ENCODE measurements at regions not wholly inside any gene's neighbourhood (a gene's known extent, or its start where the extent isn't known, plus 50 kb on each side); places are given as distances from the start of the nearest gene placed in this dataset.

DNA sequence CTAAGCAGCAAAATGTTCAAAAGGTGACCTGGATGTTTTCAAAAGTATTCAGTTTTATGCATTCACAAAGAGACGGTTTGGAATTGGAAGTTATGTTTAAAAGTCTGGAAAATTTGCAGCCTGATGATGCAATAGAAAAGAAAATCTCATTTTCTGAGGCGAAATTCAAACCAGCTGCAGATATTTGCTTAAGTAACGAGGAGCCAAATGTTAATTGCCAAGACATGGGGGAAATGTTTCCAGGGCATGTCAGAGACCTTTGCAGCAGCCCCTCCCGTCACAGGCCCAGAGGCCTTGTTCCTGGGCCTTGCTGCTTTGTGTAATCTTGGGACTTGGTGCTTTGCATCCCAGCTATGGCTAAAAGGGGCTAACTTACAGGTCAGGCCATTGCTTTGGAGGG lies 228.2 kb downstream of the MAN2A1 start (continued):
- TF ChIP-seq GABPA (IDR thresholded peaks at IDR 0.05; ENCODE audit: low read depth) (no peak), TAF1 (IDR thresholded peaks at IDR 0.05; ENCODE audit: borderline replicate concordance, low read depth, low read length) (no peak), POLR2A (IDR thresholded peaks at IDR 0.05; ENCODE audit: low read depth, low read length) (no peak), BHLHE40 (IDR thresholded peaks at IDR 0.05; ENCODE audit: borderline replicate concordance in 1 of 2, low read depth in 2 of 2, low read length in 1 of 2) (no peak), EZH2 (IDR thresholded peaks at IDR 0.05; ENCODE audit: borderline replicate concordance, control insufficient read depth, low read depth, low read length) (no peak), ZSCAN29 (IDR thresholded peaks at IDR 0.05) (no peak), PML (IDR thresholded peaks at IDR 0.05; ENCODE audit: low read length) (no peak)
- TF ChIP-seq, protein P1, sequence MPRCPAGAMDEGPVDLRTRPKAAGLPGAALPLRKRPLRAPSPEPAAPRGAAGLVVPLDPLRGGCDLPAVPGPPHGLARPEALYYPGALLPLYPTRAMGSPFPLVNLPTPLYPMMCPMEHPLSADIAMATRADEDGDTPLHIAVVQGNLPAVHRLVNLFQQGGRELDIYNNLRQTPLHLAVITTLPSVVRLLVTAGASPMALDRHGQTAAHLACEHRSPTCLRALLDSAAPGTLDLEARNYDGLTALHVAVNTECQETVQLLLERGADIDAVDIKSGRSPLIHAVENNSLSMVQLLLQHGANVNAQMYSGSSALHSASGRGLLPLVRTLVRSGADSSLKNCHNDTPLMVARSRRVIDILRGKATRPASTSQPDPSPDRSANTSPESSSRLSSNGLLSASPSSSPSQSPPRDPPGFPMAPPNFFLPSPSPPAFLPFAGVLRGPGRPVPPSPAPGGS (IDR thresholded peaks at IDR 0.05; ENCODE audit: borderline replicate concordance, insufficient read depth, low read depth, low read length, poor library complexity, severe bottlenecking) = no peak

DNA sequence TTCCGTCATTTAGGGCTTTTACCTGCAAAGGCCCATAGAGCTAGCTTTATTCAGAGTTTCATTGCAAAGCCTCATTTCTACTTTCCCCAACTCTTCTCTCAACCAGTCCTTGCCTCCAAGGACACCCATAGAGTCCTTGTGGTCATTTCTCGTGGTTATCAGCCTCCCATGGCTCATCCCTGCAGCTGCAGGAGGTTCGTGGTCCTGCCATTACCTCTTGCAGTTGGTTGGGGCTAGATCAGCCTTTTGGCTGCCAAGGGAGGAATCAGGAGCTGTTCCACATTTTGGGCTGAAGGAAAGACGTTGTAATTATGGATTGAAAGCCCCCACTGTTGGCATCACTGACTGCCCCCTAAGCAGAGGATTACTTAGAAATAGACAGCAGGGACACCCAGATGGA lies 231.0 kb downstream of the MAN2A1 start:
- Histone ChIP-seq H3K4me1 (ENCODE audit: control insufficient read depth, insufficient read depth, low read length) (no peaks in the 10 kb centered on the region; the same call in 1 of the 2 replicates), H3K9me3 (replicated peaks; ENCODE audit: control insufficient read depth, insufficient read depth, low read length) (no peaks in the 10 kb centered on the region), H3K4me3 (no peak overlapping the region), H3K9ac (ENCODE audit: control insufficient read depth, insufficient read depth, low read length) (no peak overlapping the region), H2AFZ (ENCODE audit: control insufficient read depth, low read depth, low read length) (no peak overlapping the region), H4K20me1 (ENCODE audit: control insufficient read depth, insufficient read depth) (no peaks in the 10 kb centered on the region), H3K4me2 (ENCODE audit: control insufficient read depth, insufficient read depth) (no peak overlapping the region), H3K27me3 (replicated peaks in 1 of 2; ENCODE audit: control insufficient read depth in 2 of 2, insufficient read depth in 2 of 2, low read length in 1 of 2) (no peaks in the 10 kb centered on the region; a peak in 1 of 4 replicates), H3K79me2 (ENCODE audit: control insufficient read depth, insufficient read depth, low read length) (no peaks in the 10 kb centered on the region), H3K27ac (ENCODE audit: control insufficient read depth, insufficient read depth) (no peak overlapping the region), H3K36me3 (ENCODE audit: control insufficient read depth in 2 of 2, insufficient read depth in 2 of 2, low read length in 1 of 2) (no peaks in the 10 kb centered on the region)
- in situ Hi-C loops (cut with MboI) (no loop called here), intact Hi-C loops (cut with micrococcal nuclease; ENCODE audit: unreplicated experiment) (no loop called here)
- ATAC-seq (no peak), DNase-seq (ENCODE audit: low read depth, low spot score) (no peak), FAIRE-seq (no peak)
- WGBS (ENCODE audit: insufficient coverage, insufficient replicate concordance, low lambda C conversion rate, missing lambda C conversion rate) = 21% methylated on average over 4 of the region's 4 CpGs
- ChIA-PET SMC1A (ENCODE audit: uncharacterized antibody, unreplicated experiment) (no interaction called here), POLR2A (no interaction called here), CTCF (interaction anchor here (0.6 kb wide), 1 partner anchor 54 kb away, joined by 3 read pairs; no protein-coding TSS in a partner anchor), RAD21 (ENCODE audit: unreplicated experiment) (no interaction called here)
- TF ChIP-seq FOXK2 (IDR thresholded peaks at IDR 0.05) = no peak
- no TSS peak for BruUV-seq (replicated peaks)

Measured in GM12878 (cell line).